Urothelium cell line (cell line): ENCODE measurements at regions not wholly inside any gene's neighbourhood (a gene's known extent, or its start where the extent isn't known, plus 50 kb on each side); places are given as distances from the start of the nearest gene placed in this dataset.
"Not testable (repeated sequence)": the region's sequence is repeated elsewhere in the genome, so short reads cannot be mapped to it uniquely, and the experiment has no call there.

Experiments
- DNase-seq: peaks from one replicate; pipeline ENCODE4 v3.0.0; 2011; ENCODE audit warnings: low spot score, mixed read lengths
- FAIRE-seq: peaks from 2 replicates; lab custom pipeline; 2011; peaks lifted over from hg19 to GRCh38; lab: Jason Lieb, UNC

DNA sequence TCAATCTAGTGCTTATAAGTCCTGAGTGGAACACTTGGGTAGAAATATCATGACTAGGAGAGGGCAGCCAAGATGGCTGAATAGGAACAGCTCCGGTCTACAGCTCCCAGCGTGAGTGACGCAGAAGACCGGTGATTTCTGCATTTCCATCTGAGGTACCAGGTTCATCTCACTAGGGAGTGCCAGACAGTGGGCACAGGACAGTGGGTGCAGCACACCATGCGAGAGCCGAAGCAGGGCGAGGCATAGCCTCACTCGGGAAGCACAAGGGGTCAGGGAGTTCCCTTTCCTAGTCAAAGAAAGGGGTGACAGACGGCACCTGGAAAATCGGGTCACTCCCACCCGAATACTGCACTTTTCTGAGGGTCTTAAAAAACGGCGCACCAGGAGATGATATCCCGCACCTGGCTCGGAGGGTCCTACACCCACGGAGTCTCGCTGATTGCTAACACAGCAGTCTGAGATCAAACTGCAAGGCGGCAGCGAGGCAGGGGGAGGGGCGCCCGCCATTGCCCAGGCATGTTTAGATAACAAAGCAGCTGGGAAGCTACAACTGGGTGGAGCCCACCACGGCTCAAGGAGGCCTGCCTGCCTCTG lies 302.8 kb downstream of the TFAP2B start:
- FAIRE-seq = not testable (repeated sequence)

DNA sequence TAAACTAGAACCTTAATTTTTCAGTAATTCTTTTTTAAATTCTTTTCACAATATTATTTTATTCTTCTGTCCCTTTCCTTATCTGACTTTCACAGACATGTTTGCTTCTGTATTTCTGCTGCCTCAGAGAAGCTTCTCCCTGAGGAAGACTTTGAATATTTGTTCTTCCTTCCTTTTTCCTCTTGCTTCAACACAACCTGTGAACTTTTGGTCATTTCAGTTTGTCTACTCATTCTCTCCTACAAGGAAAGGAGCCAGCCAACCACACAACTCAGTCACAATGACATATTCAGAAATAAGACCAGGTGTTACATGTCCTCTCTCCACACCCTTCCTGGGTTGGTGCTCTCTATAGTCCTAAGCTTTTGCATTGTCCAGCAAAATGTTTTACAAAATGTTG lies 310.4 kb downstream of the TFAP2B start:
- FAIRE-seq = no peak

More for the DNA sequence above, 302.8 kb downstream of the TFAP2B start:
- not testable (repeated sequence) for DNase-seq

GRCh38 chr6:51137777-51138176 lies 319.1 kb downstream of the TFAP2B start:
- DNase-seq = no peak
- no peak for FAIRE-seq

More for the DNA sequence above, 310.4 kb downstream of the TFAP2B start:
- no peak for DNase-seq

- FAIRE-seq = no peak
- DNase-seq = no peak
These were observed 321.3 kb downstream of the TFAP2B start for GRCh38 chr6:51139950-51140385.

DNA sequence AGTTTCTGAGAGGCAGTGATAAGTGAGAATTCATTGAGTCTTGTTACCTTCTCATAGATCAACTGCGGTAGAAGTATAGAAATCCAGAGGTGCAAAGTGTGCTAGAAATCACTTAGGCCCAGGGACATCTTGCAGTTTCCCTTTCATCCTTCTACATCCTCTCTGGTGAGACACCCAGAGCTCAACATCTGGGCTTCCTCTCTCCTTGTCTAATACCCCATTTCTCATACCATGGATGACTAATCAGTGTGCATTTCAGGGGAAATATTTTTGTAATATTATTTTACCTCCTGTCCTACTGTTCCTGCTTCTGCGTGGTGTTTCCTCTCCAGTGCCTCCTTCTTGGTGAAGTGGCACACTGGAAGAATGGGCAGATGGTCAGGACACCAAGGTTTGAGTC lies 322.4 kb downstream of the TFAP2B start:
- DNase-seq (no peak), FAIRE-seq (no peak)

DNA sequence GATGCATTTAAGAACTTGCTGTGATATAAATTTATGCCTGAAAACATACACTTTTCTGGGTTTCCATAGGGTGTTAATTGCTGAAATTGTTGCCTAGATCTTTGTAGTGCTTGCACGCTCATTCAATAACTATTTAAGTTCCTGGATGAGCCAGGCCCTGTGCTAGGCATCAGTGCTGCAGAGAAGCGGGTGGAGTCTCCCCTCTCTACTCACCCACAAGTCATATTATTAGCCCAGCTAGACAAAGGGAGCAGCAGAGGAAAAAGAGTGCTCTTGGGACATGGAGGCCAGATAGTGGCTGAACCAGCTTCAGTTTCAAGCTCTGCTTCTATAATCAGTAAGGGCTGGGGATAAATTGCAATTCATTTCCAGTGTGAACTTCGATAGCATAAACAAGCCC lies 329.1 kb downstream of the TFAP2B start:
- DNase-seq = no peak
- FAIRE-seq = no peak

- DNase-seq (no peak), FAIRE-seq (no peak)
These were observed 333.9 kb downstream of the TFAP2B start for GRCh38 chr6:51152594-51152993.

DNA sequence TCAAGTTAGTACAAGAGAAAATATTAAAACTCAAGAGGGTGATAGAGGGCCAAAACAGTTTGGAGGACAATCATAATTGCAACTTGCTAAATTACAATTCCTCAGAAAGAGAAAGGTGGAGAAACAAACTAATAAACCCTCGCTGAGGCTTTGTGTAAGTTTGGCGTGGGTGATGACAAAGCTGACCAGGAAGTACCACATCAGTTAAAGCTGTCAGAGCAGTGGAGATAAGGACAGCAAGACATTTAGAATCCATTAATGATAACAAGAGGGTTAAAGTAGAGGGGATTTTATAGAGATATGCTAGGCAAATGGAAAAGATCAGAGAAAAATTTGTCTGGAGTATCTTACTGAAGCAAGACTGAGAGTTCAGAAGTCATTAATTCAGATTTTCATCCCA lies 334.4 kb downstream of the TFAP2B start:
- no peak for FAIRE-seq
- DNase-seq = no peak

DNA sequence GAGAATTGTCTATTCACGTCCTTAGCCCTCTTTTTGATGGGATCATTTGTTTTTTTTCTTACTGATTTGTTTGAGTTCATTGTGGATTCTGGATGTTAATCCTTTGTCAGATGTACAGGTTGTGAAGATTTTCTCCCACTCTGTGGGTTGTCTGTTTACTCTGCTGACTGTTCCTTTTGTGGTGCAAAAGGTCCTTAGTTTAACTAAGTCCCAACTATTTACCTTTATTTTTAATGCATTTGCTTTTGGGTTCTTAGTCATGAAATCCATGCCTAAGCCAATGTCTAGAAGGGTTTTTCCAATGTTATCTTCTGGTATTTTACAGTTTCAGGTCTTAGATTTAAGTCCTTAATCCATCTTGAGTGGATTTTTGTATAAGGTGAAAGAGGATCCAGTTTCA lies 336.3 kb downstream of the TFAP2B start:
- not testable (repeated sequence) for FAIRE-seq, DNase-seq

DNA sequence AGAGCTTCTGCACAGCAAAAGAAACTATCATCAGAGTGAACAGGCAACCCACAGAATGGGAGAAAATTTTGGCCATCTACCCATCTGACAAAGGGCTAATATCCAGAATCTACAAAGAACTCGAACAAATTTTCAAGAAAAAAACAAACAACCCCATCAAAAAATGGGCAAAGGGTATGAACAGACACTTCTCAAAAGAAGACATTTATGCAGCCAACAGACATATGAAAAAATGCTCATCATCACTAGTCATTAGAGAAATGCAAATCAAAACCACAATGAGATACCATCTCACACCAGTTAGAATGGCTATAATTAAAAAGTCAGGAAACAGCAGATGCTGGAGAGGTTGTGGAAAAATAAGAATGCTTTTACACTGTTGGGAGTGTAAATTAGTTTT lies 340.6 kb downstream of the TFAP2B start:
- DNase-seq, FAIRE-seq: not testable (repeated sequence)

DNA sequence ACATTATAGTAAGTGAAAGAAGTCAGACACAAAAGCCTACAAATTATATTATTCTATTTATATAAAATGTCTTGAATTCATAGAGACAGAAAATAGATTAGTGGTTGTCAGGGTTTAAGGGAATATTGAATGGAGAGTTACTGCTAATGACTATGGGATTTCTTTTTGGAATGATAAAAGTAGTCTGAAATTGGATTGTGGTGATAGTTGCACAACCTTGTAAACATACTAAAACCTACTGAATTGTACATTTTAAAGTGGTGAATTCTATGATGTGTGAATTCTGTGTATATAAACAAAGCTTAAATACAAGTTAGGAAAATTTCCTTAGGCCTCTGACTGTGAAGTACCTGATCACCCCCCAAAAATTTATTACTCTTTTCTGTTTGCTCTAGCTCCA lies 343.1 kb downstream of the TFAP2B start:
- DNase-seq (no peak), FAIRE-seq (no peak)

- FAIRE-seq = no peak
- no peak for DNase-seq
These were observed 345.3 kb downstream of the TFAP2B start for GRCh38 chr6:51163843-51164529.

- no peak for DNase-seq
- FAIRE-seq = no peak
These were observed 348.2 kb downstream of the TFAP2B start for GRCh38 chr6:51166914-51167313.

- no peak for DNase-seq
- no peak for FAIRE-seq
These were observed 348.8 kb downstream of the TFAP2B start for GRCh38 chr6:51167468-51167867.

DNA sequence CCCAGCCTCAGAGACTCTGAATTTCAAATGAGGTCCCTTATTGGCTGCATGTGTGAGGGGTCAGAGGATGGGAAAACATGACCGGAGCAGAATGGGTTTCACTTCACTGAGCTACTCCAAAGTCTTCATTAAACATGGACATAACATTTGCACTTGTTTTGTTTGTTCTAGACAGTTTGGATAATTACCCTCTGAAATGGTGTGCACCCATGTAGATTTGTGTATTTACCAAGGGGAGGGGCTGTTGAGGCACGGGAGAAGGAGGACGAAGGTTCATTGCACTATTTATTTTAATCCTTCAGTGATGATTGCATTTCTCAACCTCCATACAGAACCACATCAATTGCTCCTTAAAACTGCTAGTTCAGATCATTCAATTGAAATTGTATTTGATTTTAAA lies 364.2 kb downstream of the TFAP2B start:
- no peak for DNase-seq

GRCh38 chr6:51184046-51184445 lies 365.4 kb downstream of the TFAP2B start:
- FAIRE-seq (no peak), DNase-seq (no peak)

More for the DNA sequence above, 364.2 kb downstream of the TFAP2B start:
- FAIRE-seq = no peak

DNA sequence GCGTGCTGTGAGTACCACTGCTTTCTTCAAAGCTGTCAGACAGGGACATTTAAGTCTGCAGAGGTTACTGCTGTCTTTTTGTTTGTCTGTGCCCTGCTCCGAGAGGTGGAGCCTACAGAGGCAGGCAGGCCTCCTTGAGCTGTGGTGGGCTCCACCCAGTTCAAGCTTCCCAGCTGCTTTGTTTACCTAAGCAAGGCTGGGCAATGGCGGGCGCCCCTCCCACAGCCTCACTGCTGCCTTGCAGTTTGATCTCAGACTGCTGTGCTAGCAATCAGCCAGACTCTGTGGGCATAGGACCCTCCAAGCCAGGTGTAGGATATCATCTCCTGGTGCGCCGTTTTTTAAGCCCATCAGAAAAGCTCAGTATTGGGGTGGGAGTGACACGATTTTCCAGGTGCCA lies 374.5 kb downstream of the TFAP2B start:
- not testable (repeated sequence) for DNase-seq, FAIRE-seq

DNA sequence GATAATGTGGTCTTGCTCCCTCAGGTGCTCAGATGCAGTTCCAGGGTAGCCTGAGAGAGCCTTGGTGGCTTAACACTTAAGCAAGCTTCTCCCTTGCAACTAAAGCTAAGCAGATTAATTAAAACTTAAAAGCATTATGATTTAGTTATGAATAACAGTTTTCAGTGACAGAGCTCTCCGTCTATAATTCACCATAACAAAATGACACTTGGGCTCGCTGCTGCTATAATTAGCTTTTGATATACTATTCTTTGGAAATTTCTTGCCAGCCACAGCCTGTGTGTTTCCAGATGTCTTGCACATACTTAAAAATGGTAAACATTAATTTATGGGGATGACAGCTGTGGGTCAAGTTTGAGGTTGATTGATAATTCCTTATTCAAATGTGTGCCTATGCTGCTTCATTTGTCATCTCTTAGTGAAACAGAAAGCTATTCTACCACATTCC lies 380.5 kb downstream of the TFAP2B start:
- no peak for DNase-seq
- FAIRE-seq = no peak

- FAIRE-seq = no peak
- no peak for DNase-seq
These were observed 381.1 kb downstream of the TFAP2B start for GRCh38 chr6:51199733-51200260.

- no peak for DNase-seq
- no peak for FAIRE-seq
These were observed 382.0 kb downstream of the TFAP2B start for GRCh38 chr6:51200676-51201075.

DNA sequence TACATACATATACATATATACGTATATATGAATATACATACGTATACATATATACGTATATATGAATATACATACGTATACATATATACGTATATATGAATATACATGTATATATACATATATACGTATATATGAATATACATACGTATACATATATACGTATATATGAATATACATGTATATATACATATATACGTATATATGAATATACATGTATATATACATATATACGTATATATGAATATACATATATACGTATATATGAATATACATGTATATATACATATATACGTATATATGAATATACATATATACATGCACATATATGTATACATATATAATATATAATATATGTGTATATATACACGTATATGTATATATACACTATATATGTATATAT lies 384.0 kb downstream of the TFAP2B start:
- FAIRE-seq, DNase-seq: not testable (repeated sequence)

DNA sequence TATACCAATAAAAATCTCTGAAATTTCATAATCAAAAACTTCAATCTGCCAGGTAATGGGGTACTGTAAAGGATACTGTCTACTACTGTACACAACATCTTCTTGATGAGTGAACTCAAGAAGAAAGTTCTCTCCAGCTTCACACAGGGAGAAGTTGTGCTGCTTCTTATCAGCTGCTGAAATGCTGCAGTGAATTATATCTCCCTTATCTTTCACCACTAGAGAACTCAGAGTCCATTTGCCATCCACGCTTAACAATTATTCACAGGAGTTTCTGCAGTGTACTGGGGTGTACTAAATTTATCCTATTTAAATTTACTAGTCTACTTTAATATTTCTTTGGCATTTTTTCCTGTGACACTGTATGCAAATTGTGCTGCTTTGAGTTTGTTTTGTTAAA lies 384.8 kb downstream of the TFAP2B start:
- DNase-seq (no peak), FAIRE-seq (no peak)
